ENCODE measurements at regions not wholly inside any gene's neighbourhood (a gene's known extent, or its start where the extent isn't known, plus 50 kb on each side); places are given as distances from the start of the nearest gene placed in this dataset.
"Not testable (repeated sequence)": the region's sequence is repeated elsewhere in the genome, so short reads cannot be mapped to it uniquely, and the experiment has no call there.

- DNase-seq: not testable (repeated sequence)
These were observed 199.2 kb upstream of the PZP start for GRCh38 chr12:9407425-9407748.

GRCh38 chr12:9406564-9407424, 198.6 kb upstream of the PZP start:
- no peak for DNase-seq

- DNase-seq: no peak
These were observed 197.8 kb upstream of the PZP start for GRCh38 chr12:9405886-9406563.

GRCh38 chr12:9404469-9405260, 196.5 kb upstream of the PZP start:
- no peak for DNase-seq

GRCh38 chr12:9404031-9404430, 195.8 kb upstream of the PZP start:
- DNase-seq: no peak

- DNase-seq: not testable (repeated sequence)
These were observed 194.3 kb upstream of the PZP start for GRCh38 chr12:9402432-9403040.

GRCh38 chr12:9396367-9396766, 188.2 kb upstream of the PZP start:
- not testable (repeated sequence) for DNase-seq

GRCh38 chr12:9395220-9395619, 187.0 kb upstream of the PZP start:
- not testable (repeated sequence) for DNase-seq

- DNase-seq: no peak
These were observed 184.6 kb upstream of the PZP start for GRCh38 chr12:9392842-9393241.

GRCh38 chr12:9391815-9392214, 183.6 kb upstream of the PZP start:
- no peak for DNase-seq

- DNase-seq: no peak
These were observed 182.6 kb upstream of the PZP start for GRCh38 chr12:9390761-9391160.

GRCh38 chr12:9389796-9390195, 181.6 kb upstream of the PZP start:
- DNase-seq: no peak

- DNase-seq: no peak
These were observed 180.2 kb upstream of the PZP start for GRCh38 chr12:9388379-9388778.

- DNase-seq: no peak
These were observed 179.3 kb upstream of the PZP start for GRCh38 chr12:9387450-9387849.

GRCh38 chr12:9383585-9383984, 175.4 kb upstream of the PZP start:
- no peak for DNase-seq

GRCh38 chr12:9381619-9382018, 173.4 kb upstream of the PZP start:
- no peak for DNase-seq

- DNase-seq: no peak
These were observed 172.5 kb upstream of the PZP start for GRCh38 chr12:9380650-9381049.

GRCh38 chr12:9379023-9379742, 171.0 kb upstream of the PZP start:
- no peak for DNase-seq

GRCh38 chr12:9378430-9378835, 170.2 kb upstream of the PZP start:
- no peak for DNase-seq

- DNase-seq: no peak
These were observed 164.0 kb upstream of the PZP start for GRCh38 chr12:9372202-9372601.

- DNase-seq: no peak
These were observed 159.6 kb upstream of the PZP start for GRCh38 chr12:9367828-9368227.

GRCh38 chr12:9367201-9367600, 159.0 kb upstream of the PZP start:
- DNase-seq: no peak

GRCh38 chr12:9365296-9365695, 157.1 kb upstream of the PZP start:
- no peak for DNase-seq

Measured in HCEC 1CT (cell line).